Fibroblast of mammary gland (primary cell): ENCODE measurements at regions not wholly inside any gene's neighbourhood (a gene's known extent, or its start where the extent isn't known, plus 50 kb on each side); places are given as distances from the start of the nearest gene placed in this dataset.

Experiments
- DNase-seq: peaks from one replicate; pipeline ENCODE4 v3.0.0-alpha.2; 2010; ENCODE audit warnings: low read depth
- H3K4me3 ChIP-seq: 2 replicates; pipeline ENCODE4 v1.5.1; 2011; ENCODE audit warnings: low read depth, mild to moderate bottlenecking, low read length, moderate library complexity; ENCODE audit not compliant: control insufficient read depth
- TF ChIP-seq, protein P1 (sequence below): conservative IDR thresholded peaks from 2 replicates; pipeline ENCODE4 v1.5.1; 2011; ENCODE audit warnings: low read depth, low read length, inconsistent platforms; ENCODE audit not compliant: control insufficient read depth, insufficient read depth

DNA sequence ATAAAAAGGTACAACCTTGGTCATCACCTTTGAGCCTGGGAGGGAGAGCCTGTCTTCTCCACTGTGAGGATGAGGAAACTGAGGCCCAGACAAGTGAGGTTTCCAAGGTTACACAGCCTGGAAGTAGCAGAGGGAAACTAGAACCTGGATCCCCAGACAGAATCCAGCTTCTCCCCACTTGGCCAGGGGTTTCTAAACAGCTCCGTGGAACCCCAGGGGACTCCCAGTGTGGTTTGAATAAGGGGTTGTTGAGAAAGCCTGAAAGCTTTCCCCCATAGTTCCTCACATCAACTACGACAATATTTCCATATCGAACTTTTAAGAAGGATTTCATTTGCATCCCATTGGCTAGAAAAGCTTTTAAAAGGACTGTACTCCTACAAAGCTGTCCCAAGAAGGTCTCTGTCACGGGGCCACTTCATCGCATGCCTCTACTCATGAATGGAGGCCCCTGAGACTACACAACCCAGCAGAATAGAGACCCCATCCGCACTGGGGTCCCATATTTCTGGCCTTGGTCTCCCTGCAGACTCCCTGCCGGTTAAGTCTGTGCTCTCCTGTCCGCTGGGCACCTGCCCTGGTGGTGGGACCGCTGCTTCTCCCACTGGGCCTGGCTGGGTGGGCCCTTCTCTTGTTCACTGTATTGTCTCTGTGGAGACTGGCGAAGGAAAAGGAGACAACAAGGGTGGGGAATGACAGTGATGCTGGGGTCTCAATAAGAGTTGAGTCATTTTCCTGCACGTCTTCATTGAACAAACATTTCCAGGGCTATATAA lies 178.5 kb downstream of the SMAD6 start:
- TF ChIP-seq, protein P1, sequence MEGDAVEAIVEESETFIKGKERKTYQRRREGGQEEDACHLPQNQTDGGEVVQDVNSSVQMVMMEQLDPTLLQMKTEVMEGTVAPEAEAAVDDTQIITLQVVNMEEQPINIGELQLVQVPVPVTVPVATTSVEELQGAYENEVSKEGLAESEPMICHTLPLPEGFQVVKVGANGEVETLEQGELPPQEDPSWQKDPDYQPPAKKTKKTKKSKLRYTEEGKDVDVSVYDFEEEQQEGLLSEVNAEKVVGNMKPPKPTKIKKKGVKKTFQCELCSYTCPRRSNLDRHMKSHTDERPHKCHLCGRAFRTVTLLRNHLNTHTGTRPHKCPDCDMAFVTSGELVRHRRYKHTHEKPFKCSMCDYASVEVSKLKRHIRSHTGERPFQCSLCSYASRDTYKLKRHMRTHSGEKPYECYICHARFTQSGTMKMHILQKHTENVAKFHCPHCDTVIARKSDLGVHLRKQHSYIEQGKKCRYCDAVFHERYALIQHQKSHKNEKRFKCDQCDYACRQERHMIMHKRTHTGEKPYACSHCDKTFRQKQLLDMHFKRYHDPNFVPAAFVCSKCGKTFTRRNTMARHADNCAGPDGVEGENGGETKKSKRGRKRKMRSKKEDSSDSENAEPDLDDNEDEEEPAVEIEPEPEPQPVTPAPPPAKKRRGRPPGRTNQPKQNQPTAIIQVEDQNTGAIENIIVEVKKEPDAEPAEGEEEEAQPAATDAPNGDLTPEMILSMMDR, result no peak
- no peak for DNase-seq
- no peak overlapping the region for H3K4me3 ChIP-seq

DNA sequence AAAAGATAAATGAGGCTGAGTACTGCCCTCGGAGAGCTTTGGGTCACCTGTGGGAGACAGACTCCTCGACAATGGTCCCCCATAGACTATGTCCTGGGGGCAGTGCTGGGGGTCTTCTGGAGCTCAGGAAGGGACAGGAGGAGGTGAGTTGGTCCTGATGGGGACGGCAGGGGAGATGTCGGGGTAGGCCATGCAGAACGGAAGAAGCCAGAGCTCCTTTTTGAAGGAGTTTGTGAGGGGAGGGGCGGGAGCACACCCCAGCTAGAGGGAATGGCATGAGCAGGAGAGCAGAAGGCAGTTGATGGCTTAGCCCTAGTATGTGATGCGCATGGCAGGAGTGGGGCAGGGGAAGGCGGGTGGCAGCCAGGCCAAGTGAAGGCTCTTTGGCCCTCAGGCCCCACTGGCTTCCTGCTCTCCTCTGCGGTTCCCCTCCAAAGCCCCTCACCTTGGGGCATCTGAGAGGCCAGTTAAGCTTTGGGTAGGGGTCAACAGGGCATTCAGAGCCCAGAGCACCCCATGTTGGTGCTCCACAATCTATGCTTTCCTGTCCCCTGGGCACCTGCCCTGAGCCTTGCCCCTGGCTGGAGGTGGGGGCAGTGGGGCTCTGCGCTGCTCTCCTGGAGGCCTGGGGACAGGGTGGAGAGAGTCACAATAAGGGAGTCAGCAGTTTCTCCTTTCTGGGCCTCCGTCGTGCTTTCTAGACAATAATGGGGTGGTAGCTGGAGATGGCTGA lies 179.3 kb downstream of the SMAD6 start:
- DNase-seq, result no peak
- TF ChIP-seq, protein P1, result no peak

DNA sequence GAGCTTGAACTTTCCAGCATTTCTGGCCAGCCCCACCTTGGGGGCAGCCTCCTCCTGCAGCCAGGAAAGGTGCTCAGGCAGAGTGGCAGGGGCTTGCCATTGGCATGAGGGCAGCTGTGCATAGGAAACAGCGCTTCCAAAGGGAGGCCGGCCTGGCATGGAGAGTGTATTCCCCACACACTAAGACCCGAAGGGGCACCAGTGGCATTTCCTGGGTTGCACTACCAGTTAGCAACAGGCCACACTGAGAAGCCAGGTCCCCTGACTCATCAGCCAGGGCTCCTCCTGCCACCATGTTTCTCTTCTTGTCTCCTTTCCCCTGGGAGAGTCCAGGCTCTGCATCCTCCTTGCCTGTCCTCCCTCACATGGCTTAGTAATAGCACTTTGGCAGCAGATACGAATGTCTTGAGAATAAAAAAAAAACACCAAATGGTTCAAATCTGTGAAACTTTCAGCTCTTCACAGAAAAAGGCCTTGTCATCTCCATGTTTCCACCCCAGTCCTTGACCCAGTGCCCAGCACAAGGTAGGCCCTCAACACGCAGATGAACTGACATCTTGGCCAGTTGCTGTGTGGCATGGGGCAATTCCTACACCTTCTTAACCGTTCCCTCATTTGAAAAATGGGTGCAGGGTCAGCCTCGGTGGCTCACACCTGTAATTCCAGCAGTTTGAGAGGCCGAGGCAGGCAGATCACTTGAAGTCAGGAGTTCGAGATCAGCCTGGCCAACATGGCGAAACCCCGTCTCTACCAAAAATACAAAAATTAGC lies 180.4 kb downstream of the SMAD6 start:
- no peak overlapping the region for H3K4me3 ChIP-seq
- TF ChIP-seq, protein P1, result no peak
- DNase-seq, result peak; percentile 88

More for the DNA sequence above, 179.3 kb downstream of the SMAD6 start:
- H3K4me3 ChIP-seq, result no peak overlapping the region

DNA sequence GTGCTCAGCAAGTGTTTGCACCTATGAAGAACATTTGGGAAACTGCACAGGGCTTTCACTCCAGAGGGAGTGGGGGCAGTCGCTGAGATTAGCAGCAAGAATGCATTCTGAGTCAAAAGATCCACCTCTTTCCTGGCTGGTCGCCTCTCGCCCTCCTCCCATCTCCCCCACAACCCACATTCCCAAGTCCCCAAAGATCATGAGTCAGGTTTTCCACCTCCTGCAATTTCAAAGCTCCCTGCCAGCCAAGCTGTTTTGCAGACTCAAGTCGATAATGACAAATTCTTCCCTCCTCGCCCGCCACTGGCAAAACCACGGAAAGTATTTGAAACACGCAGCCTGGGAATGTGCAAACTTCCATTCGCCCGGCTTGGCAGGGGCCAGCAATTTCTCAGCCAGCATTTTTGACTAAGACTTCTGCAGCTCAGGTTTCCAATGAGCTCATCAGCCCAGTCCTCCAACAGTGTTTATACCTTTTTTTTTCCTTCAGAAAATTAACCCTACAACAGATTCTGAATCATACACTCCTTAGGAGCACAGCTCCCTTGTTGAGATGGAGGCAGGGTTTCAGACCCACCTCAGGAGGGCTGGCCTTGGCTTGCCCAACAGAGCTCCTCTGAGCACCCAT lies 181.4 kb downstream of the SMAD6 start:
- H3K4me3 ChIP-seq, result no peak overlapping the region
- peak; percentile 100 for DNase-seq
- TF ChIP-seq, protein P1, result no peak

DNA sequence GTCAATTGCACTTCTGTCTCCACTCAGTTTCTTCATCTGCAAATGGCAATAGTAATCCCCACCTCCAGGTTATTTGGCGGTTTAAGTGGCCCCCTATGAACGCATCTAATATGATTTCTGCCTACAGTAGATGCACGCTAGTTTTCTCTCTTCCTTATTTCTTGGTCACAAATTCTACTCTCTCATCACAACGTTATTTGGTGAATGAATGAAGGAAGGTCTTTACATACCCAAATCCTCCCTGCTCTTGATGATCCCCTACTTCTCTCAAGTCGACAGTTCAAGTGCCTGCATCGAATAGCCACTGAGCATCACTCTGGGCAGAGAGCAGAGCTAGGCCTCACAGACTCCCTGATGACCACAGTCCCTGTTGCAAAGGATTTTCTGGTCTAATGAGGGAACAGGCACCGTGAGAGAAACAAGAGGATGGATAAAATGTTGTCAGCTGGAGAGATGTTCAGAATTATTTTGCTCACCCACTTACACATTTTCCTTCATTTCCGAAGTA lies 181.2 kb upstream of the SMAD3 start:
- TF ChIP-seq, protein P1, result no peak
- no peak for DNase-seq
- H3K4me3 ChIP-seq, result no peak overlapping the region

DNA sequence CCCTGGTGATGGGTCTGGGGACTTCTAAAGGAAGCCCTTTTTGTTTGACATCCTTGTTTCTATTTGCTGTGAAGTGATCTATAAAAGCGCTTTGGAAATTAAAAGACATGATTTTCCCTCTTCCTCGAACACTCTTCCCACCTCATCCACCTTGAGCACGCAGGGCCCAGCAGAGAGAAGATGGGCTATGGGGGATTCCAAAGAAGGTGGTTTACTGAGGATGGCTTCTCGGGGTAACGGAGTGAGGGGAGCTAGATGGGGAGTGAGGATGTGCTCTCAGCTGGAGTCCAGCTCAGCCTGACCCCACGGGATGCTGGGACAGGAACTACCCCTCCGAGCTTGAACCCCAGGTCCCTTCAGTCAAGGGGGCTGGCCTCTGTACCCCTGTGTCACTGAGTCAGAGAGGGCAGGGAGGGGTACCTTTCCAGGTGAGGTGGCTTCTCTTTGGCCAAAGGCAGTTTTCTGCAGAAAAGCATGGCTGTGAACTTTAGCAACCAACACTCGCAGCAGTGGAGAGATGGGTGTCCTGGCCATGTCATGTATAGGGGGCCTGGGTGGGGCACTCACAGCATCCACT lies 180.7 kb upstream of the SMAD3 start:
- TF ChIP-seq, protein P1, result no peak
- no peak for DNase-seq

More for the DNA sequence above, 180.7 kb upstream of the SMAD3 start:
- H3K4me3 ChIP-seq, result no peak overlapping the region
